B cell (primary cell): ENCODE measurements at regions not wholly inside any gene's neighbourhood (a gene's known extent, or its start where the extent isn't known, plus 50 kb on each side); places are given as distances from the start of the nearest gene placed in this dataset.

Experiments
- CTCF ChIP-seq: fragments of 200-600 bp; IDR thresholded peaks from one replicate; pipeline ENCODE4 v1.8.0; 2022; ENCODE audit warnings: antibody characterized with exemption, mild to moderate bottlenecking
- EZH2 ChIP-seq: IDR thresholded peaks from 2 replicates; pipeline ENCODE4 v1.6.1; 2012; ENCODE audit warnings: borderline replicate concordance, low read depth, mild to moderate bottlenecking, moderate library complexity, low read length; ENCODE audit not compliant: insufficient read depth, poor library complexity, severe bottlenecking

GRCh38 chr5:72649449-72649848 lies 142.2 kb upstream of the ZNF366 start:
- TF ChIP-seq CTCF = no peak
- no peak for TF ChIP-seq EZH2
